GM21367 (cell line): ENCODE measurements at regions not wholly inside any gene's neighbourhood (a gene's known extent, or its start where the extent isn't known, plus 50 kb on each side); places are given as distances from the start of the nearest gene placed in this dataset.

Experiments
- ATAC-seq: cut with Tn5 transposase; IDR thresholded peaks from one replicate; pipeline ENCODE4 v1.9.1; 2021; ENCODE audit not compliant: unreplicated experiment

DNA sequence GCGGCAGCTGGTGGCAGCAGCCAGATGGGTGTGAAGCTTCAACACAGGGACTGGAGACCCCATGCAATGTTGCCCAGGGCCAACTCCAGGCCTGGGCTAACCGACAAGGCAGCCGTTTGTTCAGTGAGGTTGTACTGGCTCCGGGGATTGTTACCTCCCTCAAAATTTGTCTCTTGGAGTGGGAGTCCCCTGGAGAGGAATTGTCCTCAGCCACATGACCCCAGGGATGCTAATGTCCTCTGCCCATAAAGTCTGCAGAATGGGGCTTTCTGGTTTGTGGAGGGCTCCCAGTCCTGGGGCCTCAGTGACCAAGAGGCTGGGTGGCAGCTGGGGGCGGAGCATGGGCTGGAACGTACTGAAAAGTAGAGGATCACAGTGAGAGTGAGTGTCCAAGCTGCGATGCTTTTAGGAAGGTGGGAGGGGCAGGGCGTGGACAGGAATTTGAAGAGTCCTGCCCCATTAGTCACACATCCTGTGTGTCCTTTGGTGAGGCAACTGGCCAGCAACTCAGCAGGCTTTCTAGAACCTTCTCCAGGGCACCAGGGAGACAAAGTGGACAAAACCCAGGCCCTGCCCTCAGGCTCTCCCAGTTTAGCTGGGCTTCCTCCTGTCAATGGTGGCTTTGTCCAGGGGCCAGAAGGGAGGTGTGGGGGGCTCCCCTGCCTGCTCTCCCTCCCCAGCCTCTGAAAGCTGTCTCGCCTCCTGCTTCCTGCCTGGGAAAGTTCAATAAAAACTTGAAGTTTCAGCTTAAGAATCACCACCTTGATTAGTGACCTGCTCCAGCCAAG lies 114.0 kb downstream of the NSG2 start:
- no peak for ATAC-seq

GRCh38 chr5:174165406-174165805 lies 119.9 kb downstream of the NSG2 start:
- ATAC-seq = no peak

DNA sequence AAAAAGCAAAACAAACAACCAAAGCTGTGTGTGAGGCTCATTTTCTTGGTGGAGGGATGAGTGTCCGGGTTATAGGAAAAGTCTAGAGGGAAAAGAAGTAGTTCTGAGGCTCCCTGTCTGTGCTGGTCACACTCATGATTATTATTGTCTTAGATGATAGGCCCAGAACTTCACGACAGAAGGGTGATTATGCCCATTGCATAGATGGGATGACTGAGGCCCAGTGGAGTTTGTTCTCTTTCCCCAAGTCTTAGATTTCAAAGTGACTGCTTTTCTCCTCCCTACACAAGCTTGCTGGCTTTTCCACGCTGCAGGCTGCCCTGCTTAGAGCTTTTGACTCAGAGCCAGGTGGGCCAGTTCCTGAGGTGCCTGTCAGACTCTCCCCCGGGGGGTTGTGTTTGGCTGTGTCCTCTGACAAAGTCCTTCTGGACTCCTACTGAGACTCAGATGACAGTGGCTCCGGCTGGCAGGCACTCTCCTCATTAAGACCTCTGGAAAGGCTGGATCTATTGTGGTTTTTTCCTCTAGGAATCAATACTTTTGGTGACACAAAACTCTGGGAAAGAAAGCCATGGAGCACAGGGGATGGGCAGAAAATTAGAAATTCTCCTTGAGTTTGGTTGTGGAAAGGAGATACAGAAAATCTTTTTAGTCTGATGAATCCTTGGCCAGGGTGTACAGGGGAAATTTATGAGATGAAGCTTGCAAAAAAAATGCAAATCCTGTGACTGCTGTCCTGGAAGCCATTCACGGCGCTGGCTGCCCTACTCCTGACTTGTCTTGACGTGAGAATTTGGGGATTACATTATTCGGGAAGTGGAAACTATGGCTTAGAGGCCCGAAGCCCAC lies 120.9 kb downstream of the NSG2 start:
- no peak for ATAC-seq

DNA sequence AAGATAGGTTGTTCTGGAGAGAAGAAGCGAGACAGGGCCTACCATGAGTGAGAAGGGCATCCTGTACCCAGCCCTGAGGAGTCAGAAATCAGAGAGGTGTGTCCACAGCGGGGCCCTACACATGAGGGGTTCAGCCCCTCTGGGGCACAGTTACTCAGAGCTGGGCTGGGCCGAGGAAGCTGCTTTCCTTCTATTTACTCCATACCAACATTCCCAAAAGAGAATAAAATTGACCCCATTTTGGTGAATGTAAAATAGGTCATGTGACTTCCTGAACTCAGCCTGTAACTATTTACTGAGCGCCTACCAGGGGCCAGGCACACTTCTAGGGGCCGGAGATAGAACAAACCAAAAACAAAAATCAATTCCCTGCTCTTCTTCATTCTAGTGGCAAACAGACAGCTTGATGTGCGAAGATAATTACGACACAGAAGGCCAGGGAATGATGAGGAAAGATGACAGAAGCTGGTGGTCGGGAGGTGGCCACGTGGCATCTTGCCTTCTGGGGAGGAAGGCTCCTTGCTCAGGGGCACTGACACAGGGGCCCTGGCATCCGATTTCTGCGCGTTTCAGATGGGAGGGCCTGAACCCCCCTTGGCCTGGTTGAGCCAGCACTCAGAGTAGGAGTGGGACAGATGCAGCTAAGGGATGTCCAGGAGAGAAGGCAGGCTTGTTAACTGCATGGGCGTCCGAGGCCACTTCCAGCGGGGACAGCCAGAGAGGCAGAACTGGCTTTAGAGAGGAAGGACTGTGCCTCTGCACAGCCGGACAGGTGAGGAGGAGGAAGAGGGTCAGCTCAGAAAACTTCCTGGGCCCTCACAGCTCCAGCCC lies 121.8 kb downstream of the NSG2 start:
- ATAC-seq = no peak

DNA sequence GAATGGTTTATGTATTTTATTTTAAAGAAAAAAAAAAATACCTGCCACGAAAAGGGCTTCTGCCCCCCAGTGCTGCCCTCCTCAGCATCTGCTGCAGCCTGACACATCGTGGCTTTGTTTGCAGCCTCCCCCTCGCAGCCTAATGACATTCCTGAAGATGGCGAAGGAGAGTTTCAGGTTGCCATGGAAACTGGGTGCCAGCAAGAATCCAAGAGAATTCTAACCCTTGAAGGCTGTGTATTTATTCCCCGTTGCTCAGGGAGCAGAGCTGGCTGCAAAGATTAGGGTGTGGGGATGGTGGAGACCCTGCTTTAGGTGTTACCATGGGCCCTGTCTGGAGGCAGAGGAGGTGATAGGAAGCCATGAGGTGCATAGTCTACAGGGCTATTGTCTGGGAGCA lies 126.6 kb downstream of the NSG2 start:
- no peak for ATAC-seq

DNA sequence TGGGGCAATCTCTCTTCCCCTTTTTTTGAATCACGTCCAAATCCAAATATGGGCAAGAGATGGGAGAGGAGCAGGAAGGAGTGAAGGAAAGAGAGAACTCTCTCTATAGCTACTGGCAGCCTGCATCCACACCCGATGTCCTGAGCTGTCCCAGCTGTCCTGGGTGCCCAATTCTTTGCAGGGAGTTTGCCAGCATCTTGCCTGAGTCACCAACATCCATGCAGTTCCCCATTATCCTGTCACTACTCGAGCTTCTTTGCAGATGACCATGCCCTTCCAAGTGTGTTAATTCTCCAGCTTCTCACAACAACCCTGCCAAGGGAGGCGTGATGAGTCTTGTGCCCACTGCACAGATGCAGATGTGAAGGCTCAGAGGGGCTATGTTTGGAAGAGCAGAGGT lies 127.1 kb downstream of the NSG2 start:
- no peak for ATAC-seq

- ATAC-seq = no peak
These were observed 128.3 kb downstream of the NSG2 start for GRCh38 chr5:174173766-174174165.

DNA sequence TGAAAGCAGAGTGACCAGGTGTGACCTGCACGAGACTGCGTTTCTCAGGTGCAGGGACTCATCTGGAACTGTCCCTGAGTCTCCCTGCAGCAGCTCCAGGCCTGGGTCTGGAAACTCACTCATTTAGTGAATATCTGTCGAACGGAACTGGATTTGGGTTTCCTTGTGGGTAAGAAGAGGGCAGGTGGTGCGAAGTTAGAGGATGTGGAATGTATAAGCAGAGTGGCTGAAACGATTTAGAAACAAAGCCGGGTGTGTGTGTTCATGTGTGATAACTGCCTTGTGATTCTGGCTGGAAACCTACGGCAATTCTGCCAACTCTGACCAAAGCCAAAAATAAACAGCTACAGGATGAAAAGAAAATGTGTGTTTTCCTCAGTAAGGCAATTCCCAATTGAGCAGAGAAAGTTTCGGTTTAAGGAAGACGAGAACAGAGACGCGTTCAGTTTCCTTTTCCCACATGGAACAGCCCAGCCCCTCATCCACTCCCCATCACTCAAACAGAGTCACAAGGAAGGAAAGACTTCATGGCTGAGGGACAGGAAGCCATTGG lies 130.3 kb downstream of the NSG2 start:
- no peak for ATAC-seq

DNA sequence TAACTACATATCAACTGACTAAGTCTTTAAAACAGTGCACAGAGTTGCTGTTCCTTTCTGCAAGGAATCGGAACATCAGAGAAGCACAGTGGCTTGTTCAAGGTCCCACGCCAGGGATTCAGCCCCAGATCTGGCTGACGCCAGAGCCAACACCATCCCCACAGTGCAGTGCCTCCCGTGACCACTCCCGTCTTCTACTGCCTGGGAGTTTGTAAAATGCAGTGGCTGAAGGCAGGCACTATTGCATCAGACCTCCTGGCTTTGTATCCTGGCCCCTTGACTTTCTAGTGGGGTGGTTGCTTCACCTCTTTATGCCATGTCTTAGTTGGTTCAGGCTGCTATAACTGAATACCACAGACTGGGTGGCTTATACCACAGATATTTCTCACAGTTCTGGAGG lies 131.0 kb downstream of the NSG2 start:
- no peak for ATAC-seq

- no peak for ATAC-seq
These were observed 132.0 kb downstream of the NSG2 start for GRCh38 chr5:174177531-174177930.

GRCh38 chr5:174177976-174178605 lies 132.6 kb downstream of the NSG2 start:
- no peak for ATAC-seq

- no peak for ATAC-seq
These were observed 135.1 kb downstream of the NSG2 start for GRCh38 chr5:174180639-174181038.

GRCh38 chr5:174182111-174182510 lies 136.6 kb downstream of the NSG2 start:
- ATAC-seq = no peak

DNA sequence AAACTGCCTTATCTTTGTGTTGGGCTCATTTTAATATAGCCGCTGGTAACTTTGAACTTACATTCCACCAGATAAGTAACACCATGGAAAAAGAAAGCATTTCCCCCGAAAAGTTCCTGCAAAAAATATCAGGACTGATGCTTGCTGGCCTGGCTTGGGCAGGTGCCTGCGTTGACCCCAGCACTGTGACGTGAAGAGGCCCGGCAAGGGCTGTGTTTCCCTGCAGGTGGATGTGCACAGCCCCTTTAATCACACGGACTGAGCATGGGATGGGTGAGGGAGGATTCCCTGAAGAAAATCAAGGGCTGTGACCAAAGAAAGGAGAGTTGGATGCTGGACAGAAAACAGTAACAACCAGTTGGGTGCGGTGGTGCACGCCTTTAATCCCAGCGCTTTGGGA lies 138.2 kb downstream of the NSG2 start:
- no peak for ATAC-seq

DNA sequence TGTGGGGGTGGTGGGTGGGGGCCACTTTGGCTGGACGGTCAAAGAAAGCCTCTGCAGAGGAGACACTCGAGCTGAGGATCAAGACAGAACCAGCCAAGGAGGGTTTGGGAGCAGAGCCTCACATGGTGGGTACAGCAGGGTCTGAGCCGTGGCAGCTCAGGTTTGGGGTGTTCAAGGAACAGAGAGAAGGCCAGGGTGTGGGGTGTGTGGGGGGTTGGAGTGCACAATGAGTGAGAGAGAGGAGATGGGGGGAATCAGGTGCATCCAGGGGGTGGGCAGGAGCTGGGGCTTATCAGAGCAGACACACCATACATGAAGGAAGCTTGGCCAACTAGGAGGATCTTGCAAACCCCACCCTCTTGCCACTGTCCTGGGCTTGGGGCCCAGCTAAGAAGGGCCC lies 140.0 kb downstream of the NSG2 start:
- ATAC-seq = no peak

DNA sequence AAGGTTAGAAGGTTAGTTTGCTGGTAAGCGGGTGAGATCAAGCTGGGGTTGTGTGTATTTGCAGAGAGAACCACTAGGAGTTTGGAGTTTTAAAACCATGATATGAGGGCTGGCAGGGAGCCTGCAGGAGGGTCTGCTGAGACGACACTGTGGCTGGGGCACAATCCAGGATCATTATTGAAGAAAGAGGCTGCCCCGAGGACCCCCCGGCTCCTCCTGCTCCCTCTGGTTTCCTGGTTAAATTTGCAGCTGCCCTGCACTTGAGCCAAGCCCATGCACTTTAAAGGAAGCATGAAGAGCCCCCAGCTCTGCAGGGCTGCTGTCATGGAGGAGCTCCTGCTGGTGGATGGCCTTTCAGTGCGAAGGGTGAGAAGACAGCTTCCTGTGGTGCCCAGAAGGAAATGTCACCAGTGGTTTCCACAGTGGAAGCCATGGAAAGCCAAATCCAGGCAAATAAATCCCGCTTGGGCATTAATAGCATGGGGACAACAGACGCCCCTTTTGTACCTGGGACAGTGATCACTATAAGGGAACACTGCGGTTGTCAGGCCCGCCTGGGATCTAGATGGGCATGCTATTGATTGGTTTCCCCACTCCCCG lies 140.7 kb downstream of the NSG2 start:
- ATAC-seq = no peak

DNA sequence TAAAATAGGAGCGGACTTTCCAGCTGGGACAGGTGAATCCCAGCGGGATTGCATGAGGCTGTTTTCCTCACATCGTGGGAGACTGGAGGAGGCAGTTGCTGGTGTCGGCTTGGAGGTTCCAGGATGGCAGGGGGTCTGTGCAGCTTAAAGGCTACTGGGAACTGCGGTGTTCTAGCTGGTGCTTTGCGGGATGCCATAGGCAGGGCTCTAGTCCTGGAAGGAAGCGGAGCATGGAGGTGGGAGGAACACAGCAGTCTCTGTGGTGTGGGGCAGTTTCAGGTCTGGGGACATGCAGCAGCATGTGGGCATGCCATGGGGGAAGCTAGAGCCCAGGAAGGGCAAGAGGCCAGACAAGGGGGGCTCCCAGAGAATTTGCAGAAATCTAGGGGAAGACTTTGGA lies 141.5 kb downstream of the NSG2 start:
- ATAC-seq = no peak

DNA sequence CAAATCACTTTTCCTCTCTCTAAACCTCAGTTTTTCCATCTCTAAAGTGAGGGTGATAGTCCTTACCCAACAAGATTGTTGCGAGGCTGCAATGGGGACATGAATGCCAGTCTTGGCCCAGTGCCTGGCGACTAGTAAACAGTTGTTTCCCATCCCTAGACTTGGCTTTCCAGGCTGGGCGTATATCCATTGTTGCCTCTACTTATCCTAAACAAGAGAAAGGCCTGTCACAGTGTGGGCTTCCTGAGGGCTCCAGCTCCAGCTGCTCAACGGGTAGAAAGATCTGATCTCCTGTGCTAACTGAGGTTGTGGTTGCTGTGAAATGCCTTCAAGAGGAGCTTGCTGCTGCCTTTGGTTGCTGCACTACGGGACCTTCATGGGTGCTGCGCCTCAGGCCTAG lies 142.0 kb downstream of the NSG2 start:
- no peak for ATAC-seq

GRCh38 chr5:174188295-174188694 lies 142.8 kb downstream of the NSG2 start:
- ATAC-seq = no peak
